Upper lobe of right lung (tissue), 1 donor: ENCODE measurements at regions not wholly inside any gene's neighbourhood (a gene's known extent, or its start where the extent isn't known, plus 50 kb on each side); places are given as distances from the start of the nearest gene placed in this dataset.

Source experiments
- ATAC-seq: fragments of 200-7000 bp; cut with Tn5 transposase; one replicate; pipeline ENCODE4 v1.9.1; 2020; ENCODE audit warnings: mild to moderate bottlenecking, moderate library complexity
- DNase-seq: peaks from one replicate; pipeline ENCODE4 v3.0.0-alpha.2; 2020
- H3K27ac ChIP-seq: fragments of 200-600 bp; one replicate; pipeline ENCODE4 v1.8.0; 2022
- H3K27me3 ChIP-seq: fragments of 200-600 bp; one replicate; pipeline ENCODE4 v1.8.0; 2022; ENCODE audit warnings: mild to moderate bottlenecking
- H3K36me3 ChIP-seq: fragments of 200-600 bp; one replicate; pipeline ENCODE4 v1.8.0; 2022
- H3K4me1 ChIP-seq: fragments of 200-600 bp; one replicate; pipeline ENCODE4 v1.8.0; 2022
- H3K4me3 ChIP-seq: fragments of 200-600 bp; one replicate; pipeline ENCODE4 v1.8.0; 2022; ENCODE audit warnings: mild to moderate bottlenecking
- H3K9me3 ChIP-seq: fragments of 200-600 bp; one replicate; pipeline ENCODE4 v1.8.0; 2022
- CTCF ChIP-seq: fragments of 200-600 bp; IDR thresholded peaks from one replicate; pipeline ENCODE4 v1.8.0; 2022; ENCODE audit warnings: antibody characterized with exemption
- intact Hi-C: fragments of 100-400 bp; cut with DNase I; formaldehyde crosslinking; loops from one replicate; pipeline ENCODE4 v1.11.0; 2022
- donor health status: DM: no; HTN: yes; CAD: no; lungs with severe emphysema.

GRCh38 chr4:63275491-63275890, 1133.8 kb downstream of the TECRL start:
- no peak for DNase-seq
- H3K9me3 ChIP-seq: no peaks in the 10 kb centered on the region
- TF ChIP-seq CTCF: no peak
- intact Hi-C loops: no loop called here
- H3K36me3 ChIP-seq: no peaks in the 10 kb centered on the region
- no peak for ATAC-seq
- no peak overlapping the region for H3K27ac ChIP-seq
- H3K4me3 ChIP-seq: no peak overlapping the region
- H3K27me3 ChIP-seq: no peaks in the 10 kb centered on the region
- no peaks in the 10 kb centered on the region for H3K4me1 ChIP-seq

- no peak overlapping the region for H3K27ac ChIP-seq
- no peaks in the 10 kb centered on the region for H3K4me1 ChIP-seq
- no peaks in the 10 kb centered on the region for H3K9me3 ChIP-seq
- ATAC-seq: no peak
- intact Hi-C loops: no loop called here
- no peak overlapping the region for H3K4me3 ChIP-seq
- no peaks in the 10 kb centered on the region for H3K27me3 ChIP-seq
- no peaks in the 10 kb centered on the region for H3K36me3 ChIP-seq
- no peak for DNase-seq
- TF ChIP-seq CTCF: no peak
Observed at GRCh38 chr4:63269156-63269555, 1140.1 kb downstream of the TECRL start.

DNA sequence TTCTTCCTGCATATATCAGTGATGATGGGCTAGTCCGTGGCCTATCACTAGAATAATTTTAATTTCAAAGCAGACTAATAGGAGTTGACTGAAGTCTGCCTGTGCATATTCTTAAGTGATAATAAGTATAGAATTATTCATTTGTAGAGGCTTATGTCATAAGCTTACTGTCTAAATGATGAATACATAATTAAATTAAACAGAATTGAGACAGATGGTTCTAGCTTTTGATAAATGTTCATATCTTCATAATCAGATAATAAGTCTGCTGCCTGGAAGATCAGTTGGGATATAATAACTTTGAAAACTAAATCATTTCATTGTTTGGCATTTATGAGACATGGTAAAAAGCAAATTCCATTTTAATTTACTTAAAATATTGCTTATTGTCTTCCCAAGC, 1175.6 kb downstream of the TECRL start:
- no peak for DNase-seq
- H3K27ac ChIP-seq: no peak overlapping the region
- H3K27me3 ChIP-seq: no peaks in the 10 kb centered on the region
- no peaks in the 10 kb centered on the region for H3K36me3 ChIP-seq
- no peak overlapping the region for H3K4me3 ChIP-seq
- H3K9me3 ChIP-seq: no peaks in the 10 kb centered on the region
- intact Hi-C loops: no loop called here
- no peak for TF ChIP-seq CTCF
- ATAC-seq: no peak
- no peaks in the 10 kb centered on the region for H3K4me1 ChIP-seq

- no peak for ATAC-seq
Observed at GRCh38 chr4:63232058-63232457, 1177.2 kb downstream of the TECRL start.

GRCh38 chr4:63226229-63226628, 1183.0 kb downstream of the TECRL start:
- ATAC-seq (no peak), DNase-seq (no peak)
- intact Hi-C loops: no loop called here
- Histone ChIP-seq H3K36me3 (no peaks in the 10 kb centered on the region), H3K9me3 (no peaks in the 10 kb centered on the region), H3K27me3 (no peaks in the 10 kb centered on the region), H3K27ac (no peak overlapping the region), H3K4me3 (no peak overlapping the region), H3K4me1 (no peaks in the 10 kb centered on the region)
- TF ChIP-seq CTCF: no peak

More at GRCh38 chr4:63232058-63232457, 1177.2 kb downstream of the TECRL start:
- TF ChIP-seq CTCF: no peak
- H3K27ac ChIP-seq: no peak overlapping the region
- intact Hi-C loops: no loop called here
- no peaks in the 10 kb centered on the region for H3K4me1 ChIP-seq
- H3K36me3 ChIP-seq: no peaks in the 10 kb centered on the region
- no peak for DNase-seq
- H3K4me3 ChIP-seq: no peak overlapping the region
- H3K9me3 ChIP-seq: no peaks in the 10 kb centered on the region
- no peaks in the 10 kb centered on the region for H3K27me3 ChIP-seq

GRCh38 chr4:63222466-63222865, 1186.8 kb downstream of the TECRL start:
- Histone ChIP-seq H3K27ac (no peak overlapping the region), H3K4me1 (no peaks in the 10 kb centered on the region), H3K36me3 (no peaks in the 10 kb centered on the region), H3K27me3 (no peaks in the 10 kb centered on the region), H3K9me3 (no peaks in the 10 kb centered on the region), H3K4me3 (no peak overlapping the region)
- ATAC-seq: no peak
- no peak for TF ChIP-seq CTCF
- no peak for DNase-seq
- intact Hi-C loops: no loop called here
